HG02678 (cell line): ENCODE measurements at regions not wholly inside any gene's neighbourhood (a gene's known extent, or its start where the extent isn't known, plus 50 kb on each side); places are given as distances from the start of the nearest gene placed in this dataset.

Experiments
- ATAC-seq: cut with Tn5 transposase; IDR thresholded peaks from one replicate; pipeline ENCODE4 v1.9.1; 2021; ENCODE audit warnings: mild to moderate bottlenecking, moderate library complexity; ENCODE audit not compliant: unreplicated experiment

DNA sequence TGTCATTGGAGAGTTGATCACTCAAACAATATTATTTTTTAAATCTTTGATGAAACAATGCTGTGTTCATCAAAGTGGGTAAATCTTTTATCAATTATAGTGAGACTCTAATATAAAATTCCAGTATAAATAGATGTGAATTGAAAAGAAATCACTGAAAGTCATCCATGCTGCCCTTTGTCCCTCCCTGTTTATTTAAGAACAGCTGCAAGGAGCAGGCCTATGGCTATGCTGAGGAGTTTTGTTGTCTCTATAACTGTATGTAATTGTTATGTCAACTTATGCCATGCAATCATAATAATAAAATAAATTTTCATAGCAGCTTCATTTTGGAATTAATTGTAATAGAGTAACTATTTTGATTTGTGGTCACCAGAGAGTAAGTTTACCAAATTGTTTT is 1272.4 kb upstream of the ADGRL4 start:
- ATAC-seq = no peak

DNA sequence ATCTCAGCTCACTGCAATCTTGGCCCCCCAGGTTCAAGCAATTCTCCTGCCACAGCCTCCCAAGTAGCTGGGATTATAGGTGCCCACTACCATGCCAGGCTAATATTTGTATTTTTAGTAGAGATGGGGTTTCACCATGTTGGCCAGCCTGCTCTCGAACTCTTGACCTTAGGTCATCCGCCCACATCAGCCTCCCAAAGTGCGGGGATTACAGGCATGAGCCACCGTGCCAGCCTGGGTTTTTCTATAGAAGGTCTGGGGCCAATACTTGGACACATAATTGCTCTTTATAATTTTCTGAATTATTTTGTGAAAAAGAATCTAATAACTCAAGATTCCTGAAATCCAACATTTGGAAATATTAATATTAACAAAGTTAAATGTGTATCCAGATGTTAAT is 1267.7 kb upstream of the ADGRL4 start:
- ATAC-seq = no peak

DNA sequence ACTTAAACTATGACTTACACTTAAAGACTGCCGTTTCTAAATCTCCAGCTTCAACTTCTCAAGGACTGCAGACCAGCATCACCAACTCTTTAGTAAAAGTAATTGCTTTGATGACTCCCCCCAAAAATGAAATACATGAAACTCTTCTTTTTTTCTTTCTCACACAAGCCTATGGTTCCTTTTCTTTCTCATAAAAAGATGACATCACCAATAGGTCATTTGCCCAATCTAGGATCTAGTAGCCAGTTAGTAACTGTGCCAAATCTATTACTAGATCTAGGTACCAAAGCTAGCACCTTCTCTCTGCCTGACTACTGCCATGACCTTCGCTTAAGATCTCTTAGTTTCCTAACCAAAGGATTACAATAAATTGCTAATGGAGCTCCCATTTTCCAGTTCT is 1266.0 kb upstream of the ADGRL4 start:
- ATAC-seq = no peak

DNA sequence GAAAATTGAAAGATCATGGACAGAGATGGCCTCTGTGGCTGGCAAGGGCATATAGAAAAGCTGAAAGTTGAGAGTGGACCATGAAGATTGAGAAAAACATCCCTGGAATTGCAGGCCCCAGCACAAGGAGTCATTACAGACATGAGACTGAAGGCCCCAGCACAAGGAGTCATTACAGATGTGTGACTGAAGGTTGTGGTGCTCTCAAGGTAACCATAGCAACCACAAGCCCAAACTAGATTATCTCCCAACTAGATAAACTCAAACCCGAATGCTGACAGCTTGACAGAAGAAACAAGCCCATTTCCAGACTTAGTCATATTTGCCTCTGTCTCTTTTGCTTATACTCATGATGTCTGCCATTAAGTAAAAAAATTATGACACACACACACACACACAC is 1252.1 kb upstream of the ADGRL4 start:
- no peak for ATAC-seq

DNA sequence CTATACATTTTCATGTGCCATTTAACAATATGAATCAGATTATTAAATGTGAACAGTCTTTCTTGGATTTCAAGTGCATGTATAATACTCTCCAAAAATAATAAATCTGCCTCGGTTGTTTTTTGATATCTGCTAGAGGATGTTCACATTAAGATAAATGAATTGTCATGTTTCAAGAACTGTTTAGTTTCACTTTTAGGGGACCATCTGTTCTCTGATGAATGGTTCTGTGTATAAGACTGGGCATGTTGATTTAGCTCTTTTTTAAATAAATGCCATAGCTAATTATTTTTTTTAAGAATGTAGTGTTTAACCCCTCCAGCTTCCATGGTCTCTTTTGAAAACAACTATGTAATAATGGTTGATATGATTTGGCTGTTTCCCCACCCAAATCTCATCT is 1245.1 kb upstream of the ADGRL4 start:
- no peak for ATAC-seq

DNA sequence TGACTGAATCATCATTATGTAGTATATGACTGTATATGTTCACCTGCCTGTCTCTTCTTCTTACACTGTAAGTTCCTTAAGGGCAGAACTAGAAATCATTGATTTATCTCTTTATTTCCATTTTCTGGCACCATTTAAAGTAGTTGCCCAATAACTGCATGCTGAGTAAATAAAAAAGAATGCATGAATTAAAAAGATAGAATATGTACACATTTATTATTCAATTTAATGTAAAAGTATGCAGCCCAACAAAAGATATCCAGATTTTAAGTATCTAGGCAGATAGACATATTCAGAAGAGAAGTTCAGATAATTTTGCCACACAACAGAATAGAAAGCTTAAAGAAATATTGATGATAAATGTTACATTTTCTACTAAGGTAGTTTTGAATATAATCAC is 1244.6 kb upstream of the ADGRL4 start:
- ATAC-seq = no peak

DNA sequence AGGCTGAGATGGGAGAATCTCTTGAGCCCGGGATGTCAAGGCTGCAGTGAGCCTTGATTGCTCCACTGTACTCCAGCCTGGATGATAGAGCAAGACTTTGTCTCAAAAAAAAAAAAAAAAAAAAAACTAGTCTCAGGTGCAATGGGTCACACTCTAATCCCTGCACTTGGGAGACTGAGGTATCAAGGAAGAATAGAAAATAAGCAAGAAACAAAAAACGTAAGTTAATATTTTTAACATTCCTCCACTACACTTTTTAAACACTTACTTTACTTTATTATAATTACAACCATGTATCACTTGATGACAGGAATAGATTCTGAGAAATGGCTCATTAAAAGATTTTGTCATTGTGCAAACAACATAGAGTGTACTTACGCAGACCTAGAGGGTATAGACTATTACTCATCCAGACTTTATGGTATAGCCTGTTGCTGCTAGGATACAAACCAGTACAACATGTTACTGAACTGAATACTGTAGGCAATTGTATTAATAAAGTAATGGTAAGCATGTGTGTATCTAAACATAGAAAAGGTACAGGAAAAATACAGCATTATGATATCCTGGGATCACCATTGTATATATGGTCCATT is 1244.1 kb upstream of the ADGRL4 start:
- ATAC-seq = no peak

DNA sequence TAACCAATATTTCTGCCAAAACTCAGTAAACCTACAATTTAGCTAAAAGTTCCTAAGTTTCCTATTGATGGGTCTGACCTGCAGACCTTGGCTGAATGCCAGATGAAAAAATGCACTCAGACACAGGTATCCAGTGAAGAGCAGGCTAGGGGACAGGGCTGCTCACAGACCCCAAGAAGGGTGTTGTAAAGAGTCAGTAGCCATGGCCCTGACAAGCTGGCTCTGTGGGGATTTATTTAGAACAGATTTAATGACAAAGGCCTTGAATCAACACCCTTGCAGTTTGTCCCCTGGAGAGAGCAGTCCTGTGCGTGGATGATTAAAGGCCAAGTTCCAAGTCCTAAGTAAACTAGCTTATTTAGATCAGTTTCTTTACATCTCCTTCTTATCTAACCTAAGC is 1243.2 kb upstream of the ADGRL4 start:
- no peak for ATAC-seq

DNA sequence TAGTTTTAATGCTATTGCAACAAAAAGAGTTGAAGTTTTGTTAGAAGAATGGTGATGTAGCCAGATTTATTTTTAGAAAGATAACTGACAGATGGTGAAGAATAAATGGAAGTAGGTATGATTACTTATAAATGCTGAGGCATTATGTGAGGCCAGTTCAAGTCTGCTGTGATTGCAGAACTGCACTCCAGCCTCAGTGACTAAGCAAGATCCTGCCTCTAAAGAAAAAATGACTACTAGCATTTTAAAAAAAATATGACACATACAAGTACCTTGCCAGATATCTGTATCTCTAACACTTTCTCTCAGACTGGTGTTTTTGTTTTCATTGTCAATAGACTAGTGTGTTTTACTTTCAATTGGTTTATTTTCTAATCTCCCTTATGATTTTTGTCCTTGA is 1242.4 kb upstream of the ADGRL4 start:
- no peak for ATAC-seq

DNA sequence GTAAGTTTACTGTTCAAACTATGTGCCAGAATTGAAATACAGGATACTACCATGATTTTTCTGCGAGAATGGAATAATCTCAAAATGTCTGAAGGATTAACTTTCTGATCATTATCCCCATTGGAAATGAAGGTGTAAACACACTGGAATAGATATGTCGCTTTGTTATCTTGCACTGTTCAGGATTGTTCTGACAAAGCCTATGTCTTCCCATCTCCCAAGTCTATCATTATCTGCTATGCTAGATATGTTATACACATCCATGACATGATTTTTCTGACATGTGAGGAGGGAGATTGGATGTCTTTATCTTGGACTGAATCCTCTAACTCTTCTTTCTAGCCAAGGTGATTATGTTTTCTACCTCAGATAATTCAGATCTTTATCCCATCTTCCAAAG is 1239.3 kb upstream of the ADGRL4 start:
- ATAC-seq = no peak

DNA sequence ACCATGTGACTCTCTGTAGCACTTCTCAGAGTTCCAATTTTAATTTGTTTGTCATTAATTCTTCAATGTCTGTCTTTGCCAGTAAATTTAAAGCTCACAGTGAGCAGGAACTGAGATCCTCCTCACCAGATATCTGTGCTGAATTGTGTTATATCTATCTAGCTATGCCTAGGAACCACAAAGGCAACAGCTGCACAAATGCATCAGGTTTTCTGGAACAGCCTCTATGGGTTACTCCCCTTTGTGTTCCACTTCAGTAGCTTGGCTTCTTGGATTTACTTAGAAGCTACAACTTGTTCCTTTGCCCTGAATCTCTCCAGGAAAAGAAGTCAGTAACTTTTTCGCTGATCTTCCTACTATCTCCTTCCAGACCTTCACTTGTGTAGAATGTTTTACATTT is 1237.8 kb upstream of the ADGRL4 start:
- ATAC-seq = no peak

DNA sequence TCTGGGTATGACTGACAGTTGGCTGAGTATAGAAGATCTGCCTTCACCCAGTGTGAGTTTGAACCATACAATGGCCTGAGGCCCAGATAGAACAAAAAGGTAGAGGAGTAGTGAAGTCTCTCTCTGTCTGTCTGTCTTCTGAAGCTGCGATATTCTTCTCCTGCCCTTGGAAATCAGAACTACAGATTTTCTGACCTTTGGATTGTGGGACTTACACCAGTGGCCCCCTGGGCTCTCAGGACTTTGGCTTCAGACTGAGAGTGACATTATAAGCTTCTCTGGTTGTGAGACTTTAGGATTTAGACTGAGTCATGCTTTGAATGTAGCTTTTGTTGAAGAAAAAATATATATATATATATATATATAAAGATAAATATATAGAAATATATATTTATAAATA is 1235.0 kb upstream of the ADGRL4 start:
- no peak for ATAC-seq

DNA sequence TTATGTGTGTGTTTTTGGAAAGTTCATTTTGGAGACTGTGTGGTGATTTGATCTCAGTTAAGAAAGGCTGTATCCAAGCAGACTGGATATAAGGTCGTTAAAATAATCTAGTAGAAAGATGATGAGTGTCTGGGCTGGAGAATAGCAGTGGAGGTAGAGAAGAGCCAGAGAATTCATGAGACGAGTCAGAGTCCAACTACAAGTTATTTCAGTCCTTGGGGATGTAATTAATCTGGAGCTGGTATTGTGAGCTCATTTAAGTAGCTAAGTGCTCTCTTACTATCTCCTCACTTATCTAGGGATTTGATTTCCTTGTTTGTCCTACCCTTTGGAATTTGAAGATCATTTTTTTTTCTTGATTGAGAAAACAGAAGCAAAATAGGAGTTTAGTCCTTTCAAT is 1219.0 kb upstream of the ADGRL4 start:
- no peak for ATAC-seq

DNA sequence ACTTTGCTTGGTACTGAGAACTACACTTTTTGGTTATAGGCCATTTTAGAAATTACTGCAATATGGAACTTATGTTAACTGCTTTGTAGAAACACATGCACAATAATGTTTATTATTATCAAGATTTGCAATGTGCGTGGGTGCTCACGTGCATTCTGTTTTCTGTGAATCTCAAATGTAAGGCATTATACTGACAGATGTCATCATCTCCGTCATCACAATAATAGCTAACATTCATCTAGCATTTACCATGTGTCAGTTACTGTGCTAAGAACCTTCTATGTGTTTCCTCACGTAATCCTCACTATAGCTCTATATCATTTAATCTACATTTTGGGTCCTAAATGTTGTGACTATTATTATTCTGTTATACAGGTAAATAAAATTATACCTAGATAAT is 1214.8 kb upstream of the ADGRL4 start:
- ATAC-seq = no peak

DNA sequence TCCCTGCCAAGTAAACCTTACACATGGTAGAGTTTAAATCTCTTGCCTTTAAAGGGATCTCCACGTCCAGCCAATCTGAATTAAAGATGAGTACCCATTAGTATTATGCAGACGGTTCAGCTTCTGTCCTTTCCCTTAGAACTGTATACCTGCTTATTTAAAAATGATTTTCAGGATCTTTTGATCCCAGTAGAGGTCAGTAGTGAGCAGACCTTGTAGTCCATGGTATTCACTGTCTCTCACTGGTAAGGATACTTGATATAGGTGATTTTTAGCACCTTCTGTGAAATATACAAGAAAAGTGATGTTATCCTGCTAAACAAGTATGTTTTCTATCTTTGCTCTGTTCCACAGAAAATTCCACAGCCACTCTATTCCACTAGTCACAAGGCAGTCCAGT is 1211.6 kb upstream of the ADGRL4 start:
- ATAC-seq = peak; percentile 81

DNA sequence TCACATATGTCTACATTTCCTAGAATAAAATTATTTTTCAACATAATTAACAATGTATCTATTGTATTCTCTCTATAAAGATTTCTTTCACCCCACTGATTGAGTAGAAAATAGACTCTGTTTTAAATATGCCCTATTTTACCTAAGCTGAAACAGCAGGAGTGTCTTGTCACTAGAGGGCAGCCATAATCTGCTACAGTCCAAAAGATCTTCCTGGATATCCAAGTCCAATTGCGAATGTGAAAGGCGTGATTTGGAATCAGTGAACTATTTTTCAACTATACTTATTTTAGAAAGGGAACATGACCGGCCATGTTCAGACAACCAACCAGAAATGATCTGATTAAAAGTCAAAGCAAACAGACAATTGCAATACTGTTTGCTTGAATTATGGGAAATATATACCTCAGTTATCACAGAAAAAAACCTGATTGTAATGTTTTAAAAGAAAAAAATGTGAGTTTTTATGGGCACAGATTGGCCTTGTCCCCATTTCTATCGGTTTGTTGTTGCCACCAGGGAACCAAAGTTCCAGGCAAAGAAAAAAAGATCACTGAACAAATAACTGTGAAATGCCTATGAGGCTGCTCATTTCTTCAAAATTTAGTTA is 1211.0 kb upstream of the ADGRL4 start:
- ATAC-seq = no peak

DNA sequence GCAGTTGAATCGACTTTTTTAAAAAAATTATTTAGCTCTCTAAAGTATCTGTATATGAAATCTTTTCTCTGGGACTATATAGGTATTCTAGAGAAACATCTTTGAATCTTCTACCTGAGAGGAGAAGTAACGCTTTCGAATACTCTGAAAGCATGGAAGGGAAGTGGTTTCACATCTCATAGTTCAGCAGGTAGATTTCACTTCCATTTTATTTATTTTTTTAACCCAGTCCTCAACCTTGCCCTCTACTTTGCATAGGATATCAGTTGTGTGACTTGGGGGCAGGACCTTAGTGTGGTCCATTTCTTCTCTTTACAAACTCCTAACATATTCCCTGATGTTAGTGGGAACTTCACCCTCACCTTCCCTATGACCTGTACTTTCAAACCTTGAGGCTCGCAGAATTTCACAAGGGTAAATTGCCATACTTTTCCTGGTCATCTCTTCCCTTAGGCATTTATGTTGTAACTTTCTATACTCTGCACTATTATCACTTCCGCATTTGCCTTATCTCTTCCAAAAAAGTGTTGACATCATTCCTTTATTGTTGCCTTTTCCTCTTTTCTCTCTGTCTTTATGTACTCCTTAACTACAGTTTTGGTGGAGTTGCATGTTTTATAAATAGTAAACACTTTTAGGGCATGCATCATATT is 1208.5 kb upstream of the ADGRL4 start:
- ATAC-seq = peak; percentile 51

DNA sequence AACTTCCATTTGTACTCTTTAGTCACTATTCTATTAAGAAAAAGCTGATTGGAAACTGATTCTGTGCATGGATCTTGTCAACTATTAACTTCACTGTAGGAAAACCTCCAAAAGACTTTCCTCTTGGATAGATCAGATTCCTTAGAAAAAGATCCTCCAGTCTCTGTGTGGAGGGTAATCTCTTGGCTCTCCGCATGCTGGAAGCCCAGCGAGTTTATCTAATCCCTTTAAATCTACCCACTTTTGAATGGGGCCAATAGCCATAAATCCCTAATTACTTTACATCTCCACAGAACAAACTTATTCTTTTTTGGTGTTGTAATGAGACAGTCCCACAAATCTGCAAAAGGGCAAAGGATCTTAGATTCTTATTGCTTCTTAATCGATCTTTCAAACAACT is 1206.4 kb upstream of the ADGRL4 start:
- no peak for ATAC-seq

DNA sequence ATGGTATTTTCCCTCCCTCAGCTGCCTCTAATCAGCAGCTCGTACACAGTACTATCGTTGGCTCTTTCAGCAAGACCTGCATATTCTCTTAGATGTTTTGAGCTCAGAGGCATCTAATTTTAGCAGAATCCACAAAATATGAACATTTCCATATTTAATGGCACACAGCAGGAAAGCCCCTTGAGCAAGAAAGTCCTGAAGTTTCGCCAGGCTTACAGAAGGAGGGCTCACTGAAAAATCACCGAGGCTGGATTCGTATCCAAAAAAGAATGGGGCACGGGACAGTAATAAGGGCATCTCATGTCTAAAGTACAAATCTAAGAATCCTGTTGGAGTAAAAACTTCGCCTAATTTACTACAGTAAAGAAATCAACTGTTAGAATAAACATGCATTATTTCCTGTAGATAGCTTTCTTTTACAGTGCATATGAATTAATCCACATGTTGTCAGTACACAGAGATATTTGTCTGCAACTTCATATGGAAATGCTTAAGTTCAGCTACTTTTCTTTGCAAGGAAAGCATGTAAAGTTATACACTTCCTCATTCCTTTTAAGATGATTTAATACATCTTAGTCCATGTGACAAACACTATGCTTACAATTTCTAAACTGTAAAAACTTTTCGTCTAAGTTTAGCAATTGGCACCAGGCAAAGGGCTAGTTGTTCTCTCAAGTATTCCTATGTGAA is 1205.3 kb upstream of the ADGRL4 start:
- no peak for ATAC-seq

DNA sequence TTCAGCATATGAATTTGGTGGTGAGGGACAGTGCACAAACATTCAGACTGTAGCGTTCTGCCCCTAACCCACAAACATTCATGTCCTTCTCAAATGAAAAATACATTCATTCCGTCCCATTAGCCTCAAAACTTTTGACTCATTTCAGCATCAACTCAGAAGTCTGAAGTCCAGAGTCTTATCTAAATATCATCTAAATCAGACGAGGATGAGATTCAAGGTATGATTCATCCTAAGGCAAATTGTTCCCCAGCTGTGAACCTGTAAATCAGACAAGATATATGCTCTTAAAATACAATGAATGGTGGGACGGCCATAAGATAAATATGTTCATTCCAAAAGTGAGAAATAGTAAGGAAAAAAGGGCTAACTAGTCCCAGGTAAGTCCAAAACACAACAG is 1195.6 kb upstream of the ADGRL4 start:
- no peak for ATAC-seq

DNA sequence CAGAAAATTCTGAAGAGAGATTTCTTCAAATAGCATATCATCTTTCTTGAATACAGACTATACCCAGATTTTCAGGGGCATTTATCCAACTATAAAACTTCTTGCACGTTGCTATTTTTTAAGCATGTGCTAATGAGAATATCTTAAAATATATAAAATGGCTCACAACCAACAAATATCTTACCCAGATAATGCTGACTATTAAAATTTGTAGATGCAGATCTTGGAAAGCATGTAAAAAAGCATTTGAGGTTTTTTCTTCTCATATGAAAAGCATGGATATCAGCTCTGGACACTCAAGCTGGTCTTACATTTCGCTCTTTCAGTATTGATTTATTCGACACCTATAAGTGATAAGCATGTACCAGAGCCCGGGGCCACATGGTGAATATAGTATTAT is 1187.7 kb upstream of the ADGRL4 start:
- no peak for ATAC-seq

DNA sequence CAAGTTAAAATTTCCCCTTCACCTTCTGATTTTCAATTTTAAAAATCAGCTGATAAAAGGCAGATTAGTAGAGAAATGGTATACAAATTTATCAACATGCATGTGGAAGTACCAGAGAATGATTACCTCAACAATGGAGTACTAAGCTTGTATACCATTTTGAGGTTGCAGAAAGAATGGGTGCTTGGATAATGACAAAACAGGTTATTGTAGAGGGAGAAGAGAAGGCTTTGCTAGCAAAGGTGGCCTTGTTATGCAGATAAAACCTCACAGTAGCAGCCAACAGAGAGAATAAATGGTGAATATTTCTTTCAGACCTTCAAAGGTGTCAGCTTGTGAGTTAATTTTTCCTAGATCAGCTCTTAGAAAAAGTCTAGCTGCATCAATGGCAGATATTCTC is 1174.9 kb upstream of the ADGRL4 start:
- no peak for ATAC-seq
